Endothelial cell (in vitro differentiated cells): ENCODE measurements at regions not wholly inside any gene's neighbourhood (a gene's known extent, or its start where the extent isn't known, plus 50 kb on each side); places are given as distances from the start of the nearest gene placed in this dataset.

Experiments
- DNase-seq: peaks from one replicate; pipeline ENCODE4 v3.0.0; 2021; ENCODE audit warnings: low spot score
- H3K27ac Mint-ChIP-seq: one replicate; pipeline ENCODE4 v1.8.0; 2021; ENCODE audit warnings: mixed read lengths, inconsistent platforms; ENCODE audit not compliant: unreplicated experiment
- H3K27me3 Mint-ChIP-seq: one replicate; pipeline ENCODE4 v1.8.0; 2021; ENCODE audit warnings: mild to moderate bottlenecking, moderate library complexity, mixed read lengths, inconsistent platforms; ENCODE audit not compliant: unreplicated experiment
- H3K36me3 Mint-ChIP-seq: one replicate; pipeline ENCODE4 v1.8.0; 2021; ENCODE audit warnings: mild to moderate bottlenecking, low read depth, mixed read lengths, inconsistent platforms; ENCODE audit not compliant: unreplicated experiment
- H3K4me1 Mint-ChIP-seq: one replicate; pipeline ENCODE4 v1.8.0; 2021; ENCODE audit warnings: mild to moderate bottlenecking, mixed read lengths, inconsistent platforms; ENCODE audit not compliant: unreplicated experiment
- H3K4me3 Mint-ChIP-seq: one replicate; pipeline ENCODE4 v1.8.0; 2021; ENCODE audit warnings: mild to moderate bottlenecking, mixed read lengths, inconsistent platforms; ENCODE audit not compliant: unreplicated experiment
- H3K9me3 Mint-ChIP-seq: one replicate; pipeline ENCODE4 v1.8.0; 2021; ENCODE audit warnings: mixed read lengths, inconsistent platforms; ENCODE audit not compliant: unreplicated experiment
- TF ChIP-seq, protein P1 (sequence below): fragments of 200-600 bp; sonication (generic); IDR thresholded peaks from one replicate; pipeline ENCODE4 v1.5.0; 2021; ENCODE audit warnings: antibody characterized with exemption; ENCODE audit not compliant: unreplicated experiment

DNA sequence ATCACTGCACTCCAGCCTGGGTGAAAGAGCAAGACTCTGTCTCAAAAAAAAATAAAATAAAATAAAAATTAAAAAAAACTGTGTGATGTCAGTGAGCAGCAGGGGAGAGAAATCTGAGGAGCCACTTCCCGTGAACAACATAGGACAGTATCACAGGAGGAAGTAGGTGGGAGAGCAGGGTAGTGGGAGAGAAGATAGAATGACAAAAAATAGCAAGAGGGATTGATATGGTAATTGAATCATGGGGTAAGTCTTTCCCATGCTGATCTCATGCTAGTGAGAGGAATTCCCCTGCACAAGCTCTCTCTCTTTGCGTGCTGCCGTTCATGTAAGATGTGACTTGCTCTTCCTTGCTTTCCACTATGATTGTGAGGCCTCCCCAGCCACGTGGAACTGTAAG lies 81.6 kb upstream of the PBX1 start:
- TF ChIP-seq, protein P1, sequence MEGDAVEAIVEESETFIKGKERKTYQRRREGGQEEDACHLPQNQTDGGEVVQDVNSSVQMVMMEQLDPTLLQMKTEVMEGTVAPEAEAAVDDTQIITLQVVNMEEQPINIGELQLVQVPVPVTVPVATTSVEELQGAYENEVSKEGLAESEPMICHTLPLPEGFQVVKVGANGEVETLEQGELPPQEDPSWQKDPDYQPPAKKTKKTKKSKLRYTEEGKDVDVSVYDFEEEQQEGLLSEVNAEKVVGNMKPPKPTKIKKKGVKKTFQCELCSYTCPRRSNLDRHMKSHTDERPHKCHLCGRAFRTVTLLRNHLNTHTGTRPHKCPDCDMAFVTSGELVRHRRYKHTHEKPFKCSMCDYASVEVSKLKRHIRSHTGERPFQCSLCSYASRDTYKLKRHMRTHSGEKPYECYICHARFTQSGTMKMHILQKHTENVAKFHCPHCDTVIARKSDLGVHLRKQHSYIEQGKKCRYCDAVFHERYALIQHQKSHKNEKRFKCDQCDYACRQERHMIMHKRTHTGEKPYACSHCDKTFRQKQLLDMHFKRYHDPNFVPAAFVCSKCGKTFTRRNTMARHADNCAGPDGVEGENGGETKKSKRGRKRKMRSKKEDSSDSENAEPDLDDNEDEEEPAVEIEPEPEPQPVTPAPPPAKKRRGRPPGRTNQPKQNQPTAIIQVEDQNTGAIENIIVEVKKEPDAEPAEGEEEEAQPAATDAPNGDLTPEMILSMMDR, result no peak
- no peaks in the 10 kb centered on the region for H3K9me3 Mint-ChIP-seq
- no peaks in the 10 kb centered on the region for H3K27me3 Mint-ChIP-seq
- H3K27ac Mint-ChIP-seq, result no peak overlapping the region
- H3K36me3 Mint-ChIP-seq, result no peaks in the 10 kb centered on the region
- DNase-seq, result no peak
- no peaks in the 10 kb centered on the region for H3K4me1 Mint-ChIP-seq
- H3K4me3 Mint-ChIP-seq, result no peak overlapping the region

DNA sequence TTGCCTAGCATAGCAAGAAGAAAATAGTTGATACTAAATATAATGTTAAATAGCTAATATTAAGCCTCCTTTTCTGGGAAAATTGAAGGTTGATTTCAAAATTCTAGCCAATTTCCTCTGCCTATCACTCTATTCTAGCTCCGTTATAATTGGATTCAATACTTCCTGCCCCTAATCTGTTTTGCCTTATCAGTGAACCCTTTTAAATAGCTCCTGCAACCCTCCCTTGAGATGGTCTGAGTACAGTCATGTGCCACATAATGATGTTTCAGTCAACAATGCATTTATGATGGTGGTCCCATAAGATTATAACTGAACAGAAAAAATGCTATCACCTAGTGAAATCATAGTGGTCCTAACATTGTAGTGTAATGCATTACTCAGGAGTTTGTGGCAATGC lies 79.7 kb upstream of the PBX1 start:
- Mint-ChIP-seq H3K4me3 (no peak overlapping the region), H3K9me3 (no peaks in the 10 kb centered on the region), H3K27ac (no peak overlapping the region), H3K36me3 (no peaks in the 10 kb centered on the region), H3K27me3 (no peaks in the 10 kb centered on the region), H3K4me1 (no peaks in the 10 kb centered on the region)
- no peak for DNase-seq
- TF ChIP-seq, protein P1, result no peak

GRCh38 chr1:164480285-164480907 lies 78.6 kb upstream of the PBX1 start:
- Mint-ChIP-seq H3K9me3 (no peaks in the 10 kb centered on the region), H3K27ac (no peak overlapping the region), H3K27me3 (no peaks in the 10 kb centered on the region), H3K4me1 (peaks cover 6% of the 10 kb centered on the region), H3K4me3 (no peak overlapping the region), H3K36me3 (no peaks in the 10 kb centered on the region)
- DNase-seq, result no peak
- TF ChIP-seq, protein P1, result no peak

GRCh38 chr1:164495905-164496304 lies 63.1 kb upstream of the PBX1 start:
- Mint-ChIP-seq H3K9me3 (no peaks in the 10 kb centered on the region), H3K4me3 (no peak overlapping the region), H3K27me3 (peaks cover 1% of the 10 kb centered on the region), H3K36me3 (no peaks in the 10 kb centered on the region), H3K4me1 (no peaks in the 10 kb centered on the region), H3K27ac (no peak overlapping the region)
- no peak for DNase-seq
- TF ChIP-seq, protein P1, result no peak

DNA sequence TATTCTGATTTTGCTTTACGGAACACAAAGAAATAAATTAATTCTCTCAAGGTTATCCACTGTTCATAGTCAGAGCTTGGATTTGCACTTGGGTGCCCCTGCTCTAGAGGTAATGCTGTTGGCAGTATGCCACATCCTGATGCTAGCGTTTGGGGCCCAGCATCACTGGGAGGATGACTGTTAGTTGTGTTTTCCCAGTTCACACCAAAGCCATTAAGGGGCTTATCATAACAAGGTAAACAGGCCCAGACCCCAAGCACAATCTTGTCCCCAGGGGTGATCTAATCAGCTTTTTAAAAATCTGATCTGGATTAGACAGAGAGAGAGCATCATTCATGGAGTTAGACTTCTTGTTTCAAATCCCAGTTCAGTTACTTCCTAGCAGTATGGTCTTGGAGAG lies 60.2 kb upstream of the PBX1 start:
- Mint-ChIP-seq H3K27ac (no peak overlapping the region), H3K4me3 (no peak overlapping the region), H3K4me1 (no peaks in the 10 kb centered on the region), H3K27me3 (no peaks in the 10 kb centered on the region), H3K36me3 (no peaks in the 10 kb centered on the region), H3K9me3 (no peaks in the 10 kb centered on the region)
- TF ChIP-seq, protein P1, result no peak
- no peak for DNase-seq
